ENCODE measurements at regions not wholly inside any gene's neighbourhood (a gene's known extent, or its start where the extent isn't known, plus 50 kb on each side); places are given as distances from the start of the nearest gene placed in this dataset.
A peak's percentile ranks its signal among the peaks of the same experiment; 100 is the strongest.

GRCh38 chr21:35404247-35404646, 355.1 kb upstream of the RUNX1 start:
- no peaks in the 10 kb centered on the region for H3K9me3 Mint-ChIP-seq
- H3K27ac Mint-ChIP-seq = no peak overlapping the region
- H3K36me3 Mint-ChIP-seq (ENCODE audit: low read depth) = no peaks in the 10 kb centered on the region
- peaks cover 8% of the 10 kb centered on the region for H3K27me3 Mint-ChIP-seq
- H3K4me1 Mint-ChIP-seq (ENCODE audit: low read depth) = peaks cover 10% of the 10 kb centered on the region
- no peak overlapping the region for H3K4me3 Mint-ChIP-seq

DNA sequence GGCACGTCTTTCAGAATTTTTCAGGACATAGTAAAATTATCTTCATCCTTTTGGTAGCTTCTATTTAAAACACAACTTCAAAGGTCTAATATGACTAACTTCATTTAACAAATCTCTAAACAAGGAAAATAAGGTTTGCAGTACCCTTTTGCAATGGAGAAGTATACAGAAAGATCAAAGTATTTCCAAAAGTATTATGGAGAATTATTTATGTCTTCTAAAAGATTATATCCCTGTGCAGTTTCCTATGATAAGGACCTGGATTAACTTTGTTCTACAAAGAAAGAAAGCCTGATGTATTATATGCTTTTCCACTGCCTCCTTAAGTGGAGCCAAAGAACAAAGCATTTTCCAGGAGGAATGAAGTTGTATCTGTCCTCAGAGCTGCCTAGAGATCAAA, 353.0 kb upstream of the RUNX1 start:
- H3K9me3 Mint-ChIP-seq = no peaks in the 10 kb centered on the region
- H3K27me3 Mint-ChIP-seq = peaks cover 8% of the 10 kb centered on the region
- no peak overlapping the region for H3K27ac Mint-ChIP-seq
- H3K4me3 Mint-ChIP-seq = no peak overlapping the region
- no peaks in the 10 kb centered on the region for H3K36me3 Mint-ChIP-seq (ENCODE audit: low read depth)
- peaks cover 21% of the 10 kb centered on the region for H3K4me1 Mint-ChIP-seq (ENCODE audit: low read depth)

- Mint-ChIP-seq H3K27me3 (peaks cover 8% of the 10 kb centered on the region), H3K4me1 (ENCODE audit: low read depth) (peaks cover 21% of the 10 kb centered on the region), H3K9me3 (no peaks in the 10 kb centered on the region), H3K36me3 (ENCODE audit: low read depth) (no peaks in the 10 kb centered on the region), H3K4me3 (no peak overlapping the region), H3K27ac (no peak overlapping the region)
Observed at GRCh38 chr21:35401476-35401875, 352.4 kb upstream of the RUNX1 start.

- Mint-ChIP-seq H3K4me3 (peak overlapping the region; percentile 50), H3K9me3 (no peaks in the 10 kb centered on the region), H3K4me1 (ENCODE audit: low read depth) (peaks cover 25% of the 10 kb centered on the region), H3K27me3 (peaks cover 8% of the 10 kb centered on the region), H3K36me3 (ENCODE audit: low read depth) (no peaks in the 10 kb centered on the region), H3K27ac (peak overlapping the region; percentile 40)
Observed at GRCh38 chr21:35400233-35400939, 351.3 kb upstream of the RUNX1 start.

GRCh38 chr21:35399706-35400105, 350.6 kb upstream of the RUNX1 start:
- H3K36me3 Mint-ChIP-seq (ENCODE audit: low read depth) = no peaks in the 10 kb centered on the region
- H3K27ac Mint-ChIP-seq = peak overlapping the region; percentile 40
- peak overlapping the region; percentile 50 for H3K4me3 Mint-ChIP-seq
- H3K27me3 Mint-ChIP-seq = peaks cover 3% of the 10 kb centered on the region
- H3K4me1 Mint-ChIP-seq (ENCODE audit: low read depth) = peaks cover 28% of the 10 kb centered on the region
- H3K9me3 Mint-ChIP-seq = no peaks in the 10 kb centered on the region

- Mint-ChIP-seq H3K9me3 (no peaks in the 10 kb centered on the region), H3K36me3 (ENCODE audit: low read depth) (no peaks in the 10 kb centered on the region), H3K27ac (peak overlapping the region; percentile 36), H3K27me3 (no peaks in the 10 kb centered on the region), H3K4me3 (no peak overlapping the region), H3K4me1 (ENCODE audit: low read depth) (peaks cover 35% of the 10 kb centered on the region)
Observed at GRCh38 chr21:35399002-35399530, 350.0 kb upstream of the RUNX1 start.

GRCh38 chr21:35398346-35398982, 349.4 kb upstream of the RUNX1 start:
- H3K4me3 Mint-ChIP-seq = no peak overlapping the region

GRCh38 chr21:35397781-35398180, 348.7 kb upstream of the RUNX1 start:
- Mint-ChIP-seq H3K4me1 (ENCODE audit: low read depth) (peaks cover 35% of the 10 kb centered on the region), H3K4me3 (no peak overlapping the region), H3K27me3 (no peaks in the 10 kb centered on the region), H3K27ac (no peak overlapping the region), H3K36me3 (ENCODE audit: low read depth) (no peaks in the 10 kb centered on the region), H3K9me3 (no peaks in the 10 kb centered on the region)

More at GRCh38 chr21:35398346-35398982, 349.4 kb upstream of the RUNX1 start:
- H3K27me3 Mint-ChIP-seq = no peaks in the 10 kb centered on the region
- H3K4me1 Mint-ChIP-seq (ENCODE audit: low read depth) = peaks cover 35% of the 10 kb centered on the region
- H3K9me3 Mint-ChIP-seq = no peaks in the 10 kb centered on the region
- H3K36me3 Mint-ChIP-seq (ENCODE audit: low read depth) = no peaks in the 10 kb centered on the region
- no peak overlapping the region for H3K27ac Mint-ChIP-seq

DNA sequence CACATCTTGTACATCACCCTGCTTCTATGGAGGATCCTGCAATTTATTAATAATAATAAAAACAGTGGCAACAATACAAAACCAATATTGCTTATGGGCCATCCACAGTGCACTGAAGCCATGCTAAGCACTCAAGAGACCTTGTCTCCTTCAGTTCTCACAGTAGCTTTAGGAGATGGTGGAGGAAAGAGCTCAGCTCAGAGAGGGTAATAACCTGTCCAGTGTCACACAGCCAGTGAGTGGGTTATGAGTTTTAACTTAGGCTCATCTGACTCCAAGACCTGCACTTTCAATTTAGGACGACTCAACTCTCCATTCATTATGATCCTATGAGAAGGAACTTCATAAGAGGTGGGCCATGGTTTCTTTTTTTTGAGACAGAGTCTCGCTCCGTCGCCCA, 347.6 kb upstream of the RUNX1 start:
- Mint-ChIP-seq H3K27me3 (no peaks in the 10 kb centered on the region), H3K27ac (no peak overlapping the region), H3K4me3 (no peak overlapping the region), H3K9me3 (no peaks in the 10 kb centered on the region), H3K4me1 (ENCODE audit: low read depth) (peaks cover 35% of the 10 kb centered on the region), H3K36me3 (ENCODE audit: low read depth) (no peaks in the 10 kb centered on the region)

- Mint-ChIP-seq H3K27ac (no peak overlapping the region), H3K36me3 (ENCODE audit: low read depth) (no peaks in the 10 kb centered on the region), H3K4me3 (no peak overlapping the region), H3K9me3 (no peaks in the 10 kb centered on the region), H3K27me3 (no peaks in the 10 kb centered on the region), H3K4me1 (ENCODE audit: low read depth) (peaks cover 38% of the 10 kb centered on the region)
Observed at GRCh38 chr21:35395728-35396127, 346.6 kb upstream of the RUNX1 start.

DNA sequence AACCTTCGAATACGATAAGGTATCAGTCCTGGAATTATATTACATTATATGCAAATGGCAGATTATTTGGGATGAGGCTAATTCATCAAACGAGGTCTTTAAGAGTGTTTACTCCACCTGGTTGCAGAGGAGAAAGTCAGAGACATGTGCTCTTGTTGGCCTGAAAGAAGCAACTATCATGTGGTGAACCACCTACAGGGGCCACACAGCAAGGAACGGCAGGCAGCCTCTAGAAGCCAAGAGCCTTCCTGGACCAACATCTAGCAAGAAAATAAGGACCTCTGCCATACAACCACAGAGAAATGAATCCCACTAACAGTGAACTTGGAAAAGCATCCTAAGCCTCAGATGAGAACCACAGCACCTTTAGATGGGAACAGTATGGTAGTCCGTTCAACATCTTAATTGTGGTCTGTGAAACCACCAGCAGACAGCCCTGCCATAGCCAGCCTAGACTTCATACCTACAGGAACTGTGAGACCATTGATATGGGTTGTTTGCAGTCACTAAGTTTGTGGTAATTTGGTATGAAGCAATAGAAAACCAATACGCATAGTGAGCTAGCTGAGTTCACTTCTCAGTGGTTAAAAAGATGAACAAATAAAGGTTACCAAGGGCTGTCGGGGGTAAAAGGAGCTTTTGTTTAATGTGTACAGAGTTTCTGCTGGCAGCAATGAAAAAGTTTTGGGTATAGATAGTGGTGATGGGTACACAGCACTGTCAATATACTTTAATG, 345.7 kb upstream of the RUNX1 start:
- no peaks in the 10 kb centered on the region for H3K27me3 Mint-ChIP-seq
- H3K9me3 Mint-ChIP-seq = no peaks in the 10 kb centered on the region
- no peak overlapping the region for H3K4me3 Mint-ChIP-seq
- H3K4me1 Mint-ChIP-seq (ENCODE audit: low read depth) = peaks cover 39% of the 10 kb centered on the region
- no peak overlapping the region for H3K27ac Mint-ChIP-seq
- no peaks in the 10 kb centered on the region for H3K36me3 Mint-ChIP-seq (ENCODE audit: low read depth)

GRCh38 chr21:35394049-35394448, 344.9 kb upstream of the RUNX1 start:
- Mint-ChIP-seq H3K4me3 (no peak overlapping the region), H3K27me3 (no peaks in the 10 kb centered on the region), H3K36me3 (ENCODE audit: low read depth) (no peaks in the 10 kb centered on the region), H3K27ac (no peak overlapping the region), H3K9me3 (no peaks in the 10 kb centered on the region), H3K4me1 (ENCODE audit: low read depth) (peaks cover 34% of the 10 kb centered on the region)

DNA sequence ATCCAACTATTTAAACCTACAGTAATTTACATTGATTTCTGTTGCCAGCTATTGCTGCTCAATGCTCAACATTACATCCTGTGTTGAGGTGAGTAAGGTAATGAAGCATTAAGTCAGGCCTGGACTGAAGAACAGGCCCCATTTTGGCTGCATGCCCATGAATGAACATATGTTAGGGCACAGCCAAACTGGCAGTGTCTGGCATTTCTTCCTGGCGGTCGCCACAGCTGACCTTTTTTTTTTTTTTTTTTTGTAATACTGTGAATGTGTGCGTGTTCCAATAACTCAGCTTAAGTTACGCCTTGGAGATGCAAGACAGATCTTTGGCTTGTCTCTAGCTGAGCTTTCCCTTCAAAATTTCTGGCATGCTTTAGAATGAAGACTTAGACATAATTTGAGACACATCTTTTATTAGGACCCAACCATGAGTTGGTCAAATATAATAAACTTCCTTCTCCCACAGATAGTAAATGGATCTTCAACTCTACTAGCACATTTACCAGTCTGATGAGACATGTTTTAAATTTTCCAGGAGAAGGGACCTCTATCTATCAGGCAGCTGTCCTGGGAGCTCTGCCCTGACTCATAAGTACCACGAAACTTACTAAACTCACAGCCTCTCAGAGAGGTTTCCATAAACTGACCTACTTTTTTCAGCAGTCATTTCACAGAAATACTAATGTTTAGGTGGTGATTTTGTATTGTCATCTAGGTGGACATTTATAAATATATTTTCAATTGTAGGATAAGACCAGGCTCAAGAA, 341.1 kb upstream of the RUNX1 start:
- H3K36me3 Mint-ChIP-seq (ENCODE audit: low read depth) = no peaks in the 10 kb centered on the region
- H3K4me1 Mint-ChIP-seq (ENCODE audit: low read depth) = peaks cover 30% of the 10 kb centered on the region
- no peaks in the 10 kb centered on the region for H3K27me3 Mint-ChIP-seq
- no peak overlapping the region for H3K4me3 Mint-ChIP-seq
- peaks cover 8% of the 10 kb centered on the region for H3K9me3 Mint-ChIP-seq
- H3K27ac Mint-ChIP-seq = peak overlapping the region; percentile 51

DNA sequence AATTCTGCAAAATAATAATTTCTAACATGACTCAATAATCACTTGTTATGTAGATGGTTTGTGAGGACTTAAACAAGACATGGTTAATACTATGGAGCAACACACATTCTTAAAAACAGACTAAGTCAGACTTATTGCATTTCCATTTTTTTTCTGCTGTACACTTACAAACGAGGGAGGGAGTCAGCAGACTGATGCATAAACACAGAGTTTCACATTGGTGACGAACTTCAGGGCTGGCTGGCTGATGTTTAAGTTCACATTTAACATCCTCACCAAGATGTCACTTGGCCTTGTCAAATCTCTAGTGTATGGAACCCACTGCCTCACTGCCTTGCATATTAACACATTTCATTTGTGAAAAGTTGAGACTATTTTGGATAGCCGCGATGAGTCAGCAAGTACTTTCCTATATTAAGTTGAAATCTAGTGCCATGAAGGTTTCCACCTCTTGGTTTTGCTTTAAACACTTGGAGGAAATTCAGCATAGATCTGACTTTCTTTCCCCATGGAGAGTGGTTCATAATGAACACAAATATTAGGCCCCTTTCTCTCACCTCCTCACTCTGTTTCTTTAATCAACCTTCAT, 337.5 kb upstream of the RUNX1 start:
- H3K27ac Mint-ChIP-seq = no peak overlapping the region
- H3K4me3 Mint-ChIP-seq = no peak overlapping the region
- no peaks in the 10 kb centered on the region for H3K27me3 Mint-ChIP-seq
- no peaks in the 10 kb centered on the region for H3K36me3 Mint-ChIP-seq (ENCODE audit: low read depth)
- peaks cover 8% of the 10 kb centered on the region for H3K9me3 Mint-ChIP-seq
- peaks cover 21% of the 10 kb centered on the region for H3K4me1 Mint-ChIP-seq (ENCODE audit: low read depth)
